Nephron (organoid): ENCODE measurements at regions not wholly inside any gene's neighbourhood (a gene's known extent, or its start where the extent isn't known, plus 50 kb on each side); places are given as distances from the start of the nearest gene placed in this dataset.

Experiments
- H3K27ac Mint-ChIP-seq, 3 experiments: 2 replicates each; pipeline ENCODE4 v1.8.0; 2020; ENCODE audit warnings: mixed read lengths in 3 of 3, mild to moderate bottlenecking in 2 of 3, moderate library complexity in 1 of 3
- H3K27me3 Mint-ChIP-seq: 2 replicates; pipeline ENCODE4 v1.8.0; 2021; ENCODE audit warnings: low read depth, mild to moderate bottlenecking, moderate library complexity, mixed read lengths
- H3K36me3 Mint-ChIP-seq: 2 replicates; pipeline ENCODE4 v1.8.0; 2020; ENCODE audit warnings: low read depth, mixed read lengths
- H3K4me1 Mint-ChIP-seq: 2 replicates; pipeline ENCODE4 v1.8.0; 2020; ENCODE audit warnings: mixed read lengths
- H3K4me3 Mint-ChIP-seq, 3 experiments: 2 replicates each; pipeline ENCODE4 v1.8.0; 2020; ENCODE audit warnings: mild to moderate bottlenecking in 3 of 3, mixed read lengths in 3 of 3, moderate library complexity in 2 of 3
- H3K9me3 Mint-ChIP-seq: 2 replicates; pipeline ENCODE4 v1.8.0; 2020; ENCODE audit warnings: mixed read lengths
- CTCF ChIP-seq, 3 experiments: fragments of 200-600 bp; sonication (generic); IDR thresholded peaks; one replicate each; pipeline ENCODE4 v1.5.0; 2021; ENCODE audit warnings: antibody characterized with exemption in 3 of 3; ENCODE audit not compliant: unreplicated experiment in 3 of 3

DNA sequence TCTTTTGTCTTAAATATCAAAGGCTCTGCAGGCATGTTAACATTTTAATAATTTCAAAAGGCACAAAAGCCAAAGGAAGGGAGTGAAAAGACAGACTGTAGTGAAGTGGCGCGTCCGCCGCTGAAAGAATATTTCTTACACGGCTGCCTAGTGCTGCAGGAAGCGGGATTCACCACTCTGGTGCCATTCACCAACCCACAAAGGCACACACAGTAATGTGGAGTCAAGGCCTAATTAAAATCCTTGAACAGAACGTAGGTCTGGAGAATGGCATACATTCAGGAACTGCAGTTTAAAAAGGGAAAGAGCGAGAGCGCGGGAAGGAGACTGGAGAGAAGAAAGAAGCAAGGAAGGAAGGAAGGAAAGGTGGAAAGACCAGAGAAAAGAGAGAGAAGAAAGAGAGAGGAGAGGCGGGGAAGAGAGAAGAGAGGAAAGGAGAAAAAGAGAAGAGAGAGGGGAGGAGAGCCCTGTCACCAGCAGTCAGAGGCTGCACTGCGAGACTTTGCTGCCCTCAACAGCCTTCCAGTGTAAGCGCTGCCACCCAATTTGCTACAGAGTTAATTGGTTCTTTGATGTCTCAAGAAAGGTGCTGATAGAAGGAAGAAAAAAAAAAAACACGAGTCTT, 554.0 kb downstream of the MDFIC start:
- peak overlapping the region; percentile 34 to 61 (median 61) for H3K4me3 Mint-ChIP-seq
- peak; percentile 12 to 35 (median 31) for TF ChIP-seq CTCF (IDR thresholded peaks at IDR 0.05; ENCODE audit: unreplicated experiment in 3 of 3)

GRCh38 chr7:115475206-115475605, 553.3 kb downstream of the MDFIC start:
- H3K27me3 Mint-ChIP-seq = peaks cover 30% of the 10 kb centered on the region
- no peaks in the 10 kb centered on the region for H3K36me3 Mint-ChIP-seq
- no peak overlapping the region for H3K27ac Mint-ChIP-seq
- peak overlapping the region in 1 of 3 experiments; percentile 7 for H3K4me3 Mint-ChIP-seq
- no peak for TF ChIP-seq CTCF (IDR thresholded peaks at IDR 0.05; ENCODE audit: unreplicated experiment in 3 of 3)
- no peaks in the 10 kb centered on the region for H3K9me3 Mint-ChIP-seq
- H3K4me1 Mint-ChIP-seq = peaks cover 5% of the 10 kb centered on the region

More for the DNA sequence above, 554.0 kb downstream of the MDFIC start:
- Mint-ChIP-seq H3K36me3 (no peaks in the 10 kb centered on the region), H3K9me3 (no peaks in the 10 kb centered on the region), H3K27ac (no peak overlapping the region), H3K4me1 (peaks cover 5% of the 10 kb centered on the region), H3K27me3 (peaks cover 30% of the 10 kb centered on the region)

GRCh38 chr7:115474137-115474536, 552.2 kb downstream of the MDFIC start:
- Mint-ChIP-seq H3K36me3 (no peaks in the 10 kb centered on the region), H3K27me3 (peaks cover 25% of the 10 kb centered on the region), H3K9me3 (no peaks in the 10 kb centered on the region), H3K4me1 (peaks cover 5% of the 10 kb centered on the region), H3K4me3 (no peak overlapping the region), H3K27ac (no peak overlapping the region)
- TF ChIP-seq CTCF (IDR thresholded peaks at IDR 0.05; ENCODE audit: unreplicated experiment in 3 of 3) = no peak

DNA sequence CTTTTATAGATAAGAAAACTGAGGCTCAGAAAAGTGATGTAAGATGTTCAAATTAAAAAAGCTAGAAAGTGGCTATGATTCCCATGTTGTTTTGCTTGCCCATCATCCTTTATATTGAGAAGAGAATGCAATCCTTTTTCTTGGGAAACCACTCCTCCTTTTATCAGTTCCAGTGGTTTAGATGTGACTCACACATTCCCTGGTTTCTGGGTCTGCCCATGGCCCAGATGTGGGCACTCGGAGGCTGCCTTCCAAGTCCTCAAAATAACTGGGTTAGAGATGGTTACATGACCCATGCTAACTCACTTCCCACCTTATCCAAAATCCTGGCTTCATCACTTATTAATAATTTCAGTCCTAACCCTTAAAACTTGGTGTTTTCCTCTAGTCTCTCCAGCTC, 550.0 kb downstream of the MDFIC start:
- H3K9me3 Mint-ChIP-seq = no peaks in the 10 kb centered on the region
- no peak for TF ChIP-seq CTCF (IDR thresholded peaks at IDR 0.05; ENCODE audit: unreplicated experiment in 3 of 3)
- no peak overlapping the region for H3K27ac Mint-ChIP-seq
- H3K36me3 Mint-ChIP-seq = no peaks in the 10 kb centered on the region
- peaks cover 14% of the 10 kb centered on the region for H3K27me3 Mint-ChIP-seq
- H3K4me3 Mint-ChIP-seq = no peak overlapping the region
- H3K4me1 Mint-ChIP-seq = peaks cover 3% of the 10 kb centered on the region

DNA sequence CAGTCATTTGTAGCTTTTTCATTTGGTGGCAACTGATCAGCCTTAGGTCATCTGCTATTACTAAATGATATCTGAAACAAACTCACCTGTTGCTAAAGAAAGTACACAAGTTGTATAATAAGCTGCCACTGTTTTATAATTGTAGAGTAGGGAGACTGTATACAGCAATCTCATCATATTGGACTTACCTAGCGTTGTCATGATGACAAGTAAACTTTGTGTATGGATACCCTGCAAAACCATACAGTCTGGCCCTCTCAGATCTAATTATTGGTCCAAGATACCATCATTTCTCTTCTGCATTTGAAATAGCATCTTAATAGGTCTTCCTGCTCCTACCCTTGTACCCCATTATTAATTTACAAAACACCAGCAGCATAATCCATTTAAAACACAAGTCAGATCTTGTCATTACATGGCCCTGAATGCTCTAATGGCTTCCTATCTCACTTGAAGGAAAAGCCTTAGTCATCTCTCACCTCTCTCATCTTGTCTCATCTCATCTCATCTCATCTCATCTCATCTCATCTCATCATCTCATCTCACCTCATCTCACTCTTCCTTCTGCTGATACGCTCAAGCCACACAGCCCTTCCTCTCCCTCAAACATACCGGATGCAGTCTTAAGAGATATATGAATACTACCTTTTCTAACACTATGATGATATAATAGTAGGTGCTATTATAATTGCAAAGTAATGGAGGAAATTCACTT, 540.6 kb downstream of the MDFIC start:
- H3K36me3 Mint-ChIP-seq = no peaks in the 10 kb centered on the region
- no peaks in the 10 kb centered on the region for H3K9me3 Mint-ChIP-seq
- TF ChIP-seq CTCF (IDR thresholded peaks at IDR 0.05; ENCODE audit: unreplicated experiment in 3 of 3) = no peak
- no peak overlapping the region for H3K27ac Mint-ChIP-seq
- no peak overlapping the region for H3K4me3 Mint-ChIP-seq
- H3K4me1 Mint-ChIP-seq = no peaks in the 10 kb centered on the region
- H3K27me3 Mint-ChIP-seq = no peaks in the 10 kb centered on the region

DNA sequence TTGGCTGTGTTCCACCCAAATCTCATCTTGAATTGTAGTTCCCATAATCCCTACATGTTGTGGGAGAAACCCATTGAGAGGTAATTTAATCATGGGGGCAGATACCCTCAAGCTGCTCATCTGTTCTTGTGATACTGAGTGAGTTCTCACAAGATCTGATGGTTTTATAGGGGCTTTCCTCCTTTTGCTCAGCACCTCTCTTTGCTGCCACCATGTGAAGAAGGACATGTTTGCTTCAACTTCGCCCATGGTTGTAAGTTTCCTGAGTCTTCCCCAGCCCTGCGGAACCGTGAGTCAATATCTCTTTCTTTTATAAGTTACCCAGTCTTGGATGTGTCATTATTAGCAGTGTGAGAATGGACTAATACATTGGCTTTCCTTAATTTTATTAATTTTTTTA, 527.8 kb downstream of the MDFIC start:
- H3K4me1 Mint-ChIP-seq = no peaks in the 10 kb centered on the region
- H3K27me3 Mint-ChIP-seq = no peaks in the 10 kb centered on the region
- no peak overlapping the region for H3K27ac Mint-ChIP-seq

More for the DNA sequence above, 527.8 kb downstream of the MDFIC start:
- TF ChIP-seq CTCF (IDR thresholded peaks at IDR 0.05; ENCODE audit: unreplicated experiment in 3 of 3) = no peak
- Mint-ChIP-seq H3K9me3 (no peaks in the 10 kb centered on the region), H3K36me3 (no peaks in the 10 kb centered on the region), H3K4me3 (no peak overlapping the region)
